GM23248 (cell line): ENCODE measurements at regions not wholly inside any gene's neighbourhood (a gene's known extent, or its start where the extent isn't known, plus 50 kb on each side); places are given as distances from the start of the nearest gene placed in this dataset.

ENCODE experiments used
- EZH2 ChIP-seq: fragments of 200-600 bp; sonication (generic); IDR thresholded peaks from 2 replicates; pipeline ENCODE4 v1.6.1; 2018; ENCODE audit warnings: antibody characterized with exemption, mild to moderate bottlenecking; ENCODE audit not compliant: insufficient read depth, poor library complexity, severe bottlenecking
- EZH2phosphoT487 ChIP-seq: fragments of 200-600 bp; sonication (generic); IDR thresholded peaks from 2 replicates; pipeline ENCODE4 v1.6.1; 2018; ENCODE audit warnings: antibody characterized with exemption, moderate library complexity, mild to moderate bottlenecking, low read depth; ENCODE audit not compliant: insufficient read depth

DNA sequence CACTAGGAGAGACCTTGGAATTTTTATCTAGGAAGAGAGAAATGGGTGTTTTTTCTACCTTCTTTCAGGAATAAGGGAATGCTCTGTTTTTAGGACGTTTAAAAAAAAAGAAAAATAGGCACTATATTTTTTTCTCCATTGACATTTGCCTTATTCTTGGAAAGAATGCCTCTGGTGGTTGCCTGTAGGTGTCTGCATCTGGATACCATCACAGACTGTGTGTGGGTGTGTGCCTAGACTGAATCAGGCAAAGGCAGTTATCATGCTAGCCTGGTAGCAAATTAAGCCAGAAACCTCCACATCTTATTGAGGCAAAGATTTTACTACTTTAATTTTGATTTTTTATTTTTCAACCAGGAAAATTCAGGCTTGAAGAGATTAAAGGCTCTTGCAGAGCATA lies 513.6 kb upstream of the KCNMB2 start:
- TF ChIP-seq EZH2, result no peak
- TF ChIP-seq EZH2phosphoT487, result no peak
